ENCODE measurements at regions not wholly inside any gene's neighbourhood (a gene's known extent, or its start where the extent isn't known, plus 50 kb on each side); places are given as distances from the start of the nearest gene placed in this dataset.

- Mint-ChIP-seq H3K4me1 (ENCODE audit: unreplicated experiment) (peaks cover 35% of the 10 kb centered on the region), H3K4me3 (ENCODE audit: unreplicated experiment) (no peak overlapping the region), H3K27ac (ENCODE audit: unreplicated experiment) (no peak overlapping the region), H3K9me3 (ENCODE audit: unreplicated experiment) (no peaks in the 10 kb centered on the region), H3K36me3 (ENCODE audit: unreplicated experiment) (no peaks in the 10 kb centered on the region), H3K27me3 (ENCODE audit: unreplicated experiment) (no peaks in the 10 kb centered on the region)
- TF ChIP-seq CTCF (IDR thresholded peaks at IDR 0.05) = no peak
- DNase-seq (ENCODE audit: extremely low spot score, unreplicated experiment) = no peak
These were observed 196.7 kb downstream of the MOXD1 start for GRCh38 chr6:132204591-132204990.

- Mint-ChIP-seq H3K36me3 (ENCODE audit: unreplicated experiment) (no peaks in the 10 kb centered on the region), H3K27me3 (ENCODE audit: unreplicated experiment) (no peaks in the 10 kb centered on the region), H3K9me3 (ENCODE audit: unreplicated experiment) (no peaks in the 10 kb centered on the region), H3K27ac (ENCODE audit: unreplicated experiment) (peak overlapping the region; percentile 83), H3K4me1 (ENCODE audit: unreplicated experiment) (peaks cover 53% of the 10 kb centered on the region), H3K4me3 (ENCODE audit: unreplicated experiment) (no peak overlapping the region)
- no peak for DNase-seq (ENCODE audit: extremely low spot score, unreplicated experiment)
- TF ChIP-seq CTCF (IDR thresholded peaks at IDR 0.05) = no peak
These were observed 198.7 kb downstream of the MOXD1 start for GRCh38 chr6:132202574-132202973.

GRCh38 chr6:132199343-132199742 is 201.9 kb downstream of the MOXD1 start:
- H3K27me3 Mint-ChIP-seq (ENCODE audit: unreplicated experiment) = no peaks in the 10 kb centered on the region
- peaks cover 51% of the 10 kb centered on the region for H3K4me1 Mint-ChIP-seq (ENCODE audit: unreplicated experiment)
- no peak for DNase-seq (ENCODE audit: extremely low spot score, unreplicated experiment)
- H3K9me3 Mint-ChIP-seq (ENCODE audit: unreplicated experiment) = peaks cover 6% of the 10 kb centered on the region
- peak overlapping the region; percentile 97 for H3K27ac Mint-ChIP-seq (ENCODE audit: unreplicated experiment)
- H3K36me3 Mint-ChIP-seq (ENCODE audit: unreplicated experiment) = no peaks in the 10 kb centered on the region
- H3K4me3 Mint-ChIP-seq (ENCODE audit: unreplicated experiment) = peak overlapping the region; percentile 60
- TF ChIP-seq CTCF (IDR thresholded peaks at IDR 0.05) = no peak

- Mint-ChIP-seq H3K4me1 (ENCODE audit: unreplicated experiment) (peaks cover 51% of the 10 kb centered on the region), H3K9me3 (ENCODE audit: unreplicated experiment) (peaks cover 6% of the 10 kb centered on the region), H3K4me3 (ENCODE audit: unreplicated experiment) (peak overlapping the region; percentile 1), H3K27ac (ENCODE audit: unreplicated experiment) (peak overlapping the region; percentile 97), H3K36me3 (ENCODE audit: unreplicated experiment) (no peaks in the 10 kb centered on the region), H3K27me3 (ENCODE audit: unreplicated experiment) (no peaks in the 10 kb centered on the region)
- DNase-seq (ENCODE audit: extremely low spot score, unreplicated experiment) = no peak
- TF ChIP-seq CTCF (IDR thresholded peaks at IDR 0.05) = no peak
These were observed 202.4 kb downstream of the MOXD1 start for GRCh38 chr6:132198896-132199295.

- Mint-ChIP-seq H3K27ac (ENCODE audit: unreplicated experiment) (peak overlapping the region; percentile 97), H3K27me3 (ENCODE audit: unreplicated experiment) (no peaks in the 10 kb centered on the region), H3K9me3 (ENCODE audit: unreplicated experiment) (peaks cover 6% of the 10 kb centered on the region), H3K36me3 (ENCODE audit: unreplicated experiment) (no peaks in the 10 kb centered on the region), H3K4me3 (ENCODE audit: unreplicated experiment) (no peak overlapping the region), H3K4me1 (ENCODE audit: unreplicated experiment) (peaks cover 43% of the 10 kb centered on the region)
- no peak for TF ChIP-seq CTCF (IDR thresholded peaks at IDR 0.05)
- DNase-seq (ENCODE audit: extremely low spot score, unreplicated experiment) = no peak
These were observed 203.2 kb downstream of the MOXD1 start for GRCh38 chr6:132198040-132198439.
